Osteocyte (in vitro differentiated cells): ENCODE measurements at regions not wholly inside any gene's neighbourhood (a gene's known extent, or its start where the extent isn't known, plus 50 kb on each side); places are given as distances from the start of the nearest gene placed in this dataset.

Experiments
- DNase-seq: peaks from one replicate; pipeline ENCODE4 v3.0.0; 2021; ENCODE audit warnings: mixed read lengths; ENCODE audit not compliant: unreplicated experiment; ENCODE audit errors: extremely low spot score
- H3K27ac Mint-ChIP-seq: one replicate; pipeline ENCODE4 v1.8.0; 2021; ENCODE audit warnings: mild to moderate bottlenecking, mixed read lengths; ENCODE audit not compliant: unreplicated experiment
- H3K27me3 Mint-ChIP-seq: one replicate; pipeline ENCODE4 v1.8.0; 2021; ENCODE audit warnings: mixed read lengths; ENCODE audit not compliant: unreplicated experiment
- H3K36me3 Mint-ChIP-seq: one replicate; pipeline ENCODE4 v1.8.0; 2021; ENCODE audit warnings: mixed read lengths; ENCODE audit not compliant: unreplicated experiment
- H3K4me1 Mint-ChIP-seq: one replicate; pipeline ENCODE4 v1.8.0; 2021; ENCODE audit warnings: mixed read lengths; ENCODE audit not compliant: unreplicated experiment
- H3K4me3 Mint-ChIP-seq: one replicate; pipeline ENCODE4 v1.8.0; 2021; ENCODE audit warnings: mild to moderate bottlenecking, moderate library complexity, mixed read lengths; ENCODE audit not compliant: unreplicated experiment
- H3K9me3 Mint-ChIP-seq: one replicate; pipeline ENCODE4 v1.8.0; 2021; ENCODE audit warnings: mixed read lengths; ENCODE audit not compliant: unreplicated experiment
- TF ChIP-seq, protein P1 (sequence below): fragments of 200-600 bp; sonication (generic); IDR thresholded peaks from 2 replicates; pipeline ENCODE4 v1.5.0; 2021; ENCODE audit warnings: antibody characterized with exemption, mild to moderate bottlenecking, moderate library complexity

DNA sequence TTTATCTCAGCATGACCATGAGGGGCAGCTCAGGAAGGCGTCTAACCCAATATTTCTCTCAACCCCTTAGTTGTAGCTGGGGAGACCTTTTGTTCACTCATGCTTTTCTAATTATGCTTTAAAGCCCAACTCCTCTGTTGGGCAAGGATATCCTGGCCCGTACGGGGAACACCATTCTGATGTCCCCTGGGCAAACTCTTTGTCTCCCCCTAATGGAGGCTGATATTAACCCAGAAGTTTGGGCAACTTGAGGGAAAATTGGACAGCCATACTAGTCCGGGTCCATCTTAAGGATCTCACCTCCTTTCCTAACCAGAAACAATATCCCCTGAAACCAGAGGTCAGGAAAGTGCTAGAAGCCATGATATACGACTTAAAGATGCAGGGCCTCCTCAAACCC is 143.7 kb upstream of the COX10 start:
- H3K9me3 Mint-ChIP-seq = no peaks in the 10 kb centered on the region
- TF ChIP-seq, protein P1, sequence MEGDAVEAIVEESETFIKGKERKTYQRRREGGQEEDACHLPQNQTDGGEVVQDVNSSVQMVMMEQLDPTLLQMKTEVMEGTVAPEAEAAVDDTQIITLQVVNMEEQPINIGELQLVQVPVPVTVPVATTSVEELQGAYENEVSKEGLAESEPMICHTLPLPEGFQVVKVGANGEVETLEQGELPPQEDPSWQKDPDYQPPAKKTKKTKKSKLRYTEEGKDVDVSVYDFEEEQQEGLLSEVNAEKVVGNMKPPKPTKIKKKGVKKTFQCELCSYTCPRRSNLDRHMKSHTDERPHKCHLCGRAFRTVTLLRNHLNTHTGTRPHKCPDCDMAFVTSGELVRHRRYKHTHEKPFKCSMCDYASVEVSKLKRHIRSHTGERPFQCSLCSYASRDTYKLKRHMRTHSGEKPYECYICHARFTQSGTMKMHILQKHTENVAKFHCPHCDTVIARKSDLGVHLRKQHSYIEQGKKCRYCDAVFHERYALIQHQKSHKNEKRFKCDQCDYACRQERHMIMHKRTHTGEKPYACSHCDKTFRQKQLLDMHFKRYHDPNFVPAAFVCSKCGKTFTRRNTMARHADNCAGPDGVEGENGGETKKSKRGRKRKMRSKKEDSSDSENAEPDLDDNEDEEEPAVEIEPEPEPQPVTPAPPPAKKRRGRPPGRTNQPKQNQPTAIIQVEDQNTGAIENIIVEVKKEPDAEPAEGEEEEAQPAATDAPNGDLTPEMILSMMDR = no peak
- DNase-seq = no peak
- H3K36me3 Mint-ChIP-seq = no peaks in the 10 kb centered on the region
- H3K4me3 Mint-ChIP-seq = no peak overlapping the region
- no peaks in the 10 kb centered on the region for H3K27me3 Mint-ChIP-seq
- H3K27ac Mint-ChIP-seq = no peak overlapping the region
- no peaks in the 10 kb centered on the region for H3K4me1 Mint-ChIP-seq

DNA sequence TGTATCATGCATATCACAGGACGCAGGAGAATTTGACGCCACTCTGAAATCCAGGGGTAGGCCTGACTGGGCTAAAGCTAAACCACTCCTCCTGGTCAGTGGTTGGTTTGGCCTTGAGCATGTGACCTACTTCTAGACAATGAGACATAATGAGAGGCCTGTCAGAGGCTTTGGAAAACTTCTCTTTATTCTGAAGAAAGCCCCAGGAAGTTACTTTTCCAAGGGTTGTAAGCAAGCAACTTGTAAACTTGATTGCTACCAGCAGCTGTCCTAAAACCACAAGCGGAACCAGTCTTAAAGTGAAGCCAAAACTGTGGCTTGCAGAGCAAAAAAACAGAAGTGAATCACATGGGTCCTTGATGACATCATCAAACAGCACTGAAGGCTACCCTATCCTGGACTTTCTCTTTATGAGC is 138.2 kb upstream of the COX10 start:
- DNase-seq = no peak
- TF ChIP-seq, protein P1 = no peak
- Mint-ChIP-seq H3K4me3 (no peak overlapping the region), H3K27me3 (no peaks in the 10 kb centered on the region), H3K9me3 (no peaks in the 10 kb centered on the region), H3K27ac (no peak overlapping the region), H3K4me1 (peaks cover 32% of the 10 kb centered on the region), H3K36me3 (no peaks in the 10 kb centered on the region)

DNA sequence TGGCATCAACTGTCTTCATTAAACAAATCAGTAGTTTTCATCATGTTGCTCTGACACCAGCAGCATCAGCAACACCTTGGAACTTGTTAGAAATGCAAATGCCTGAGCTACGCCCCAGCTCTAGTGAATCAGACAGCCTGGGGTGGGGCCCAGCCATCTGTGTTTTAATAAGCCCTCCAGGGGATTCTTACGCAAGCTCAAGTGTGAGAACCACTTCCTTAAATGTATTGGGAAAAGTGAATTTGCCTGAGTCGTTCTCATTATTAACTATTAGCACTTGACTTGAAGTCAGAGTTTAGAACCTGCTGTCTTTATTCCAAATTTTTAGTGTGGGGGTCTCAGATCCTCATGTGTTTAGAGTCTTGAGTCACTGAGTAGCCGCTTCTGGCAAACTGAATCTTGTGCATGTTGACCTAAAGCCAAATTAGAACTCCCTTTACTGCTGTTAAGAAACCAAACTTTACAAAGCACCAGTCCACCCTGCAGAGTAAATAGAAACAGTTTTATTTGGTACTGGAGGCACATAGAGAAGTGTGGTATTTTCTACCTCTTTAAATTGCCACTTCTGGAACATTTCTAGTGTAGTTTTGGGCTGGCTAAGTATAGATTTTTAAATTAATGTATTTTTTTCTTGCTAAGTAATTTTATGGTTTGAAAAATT is 137.4 kb upstream of the COX10 start:
- H3K27ac Mint-ChIP-seq = peak overlapping the region; percentile 66
- peaks cover 32% of the 10 kb centered on the region for H3K4me1 Mint-ChIP-seq
- no peaks in the 10 kb centered on the region for H3K9me3 Mint-ChIP-seq
- DNase-seq = no peak
- H3K36me3 Mint-ChIP-seq = no peaks in the 10 kb centered on the region
- no peaks in the 10 kb centered on the region for H3K27me3 Mint-ChIP-seq
- no peak overlapping the region for H3K4me3 Mint-ChIP-seq
- TF ChIP-seq, protein P1 = no peak

DNA sequence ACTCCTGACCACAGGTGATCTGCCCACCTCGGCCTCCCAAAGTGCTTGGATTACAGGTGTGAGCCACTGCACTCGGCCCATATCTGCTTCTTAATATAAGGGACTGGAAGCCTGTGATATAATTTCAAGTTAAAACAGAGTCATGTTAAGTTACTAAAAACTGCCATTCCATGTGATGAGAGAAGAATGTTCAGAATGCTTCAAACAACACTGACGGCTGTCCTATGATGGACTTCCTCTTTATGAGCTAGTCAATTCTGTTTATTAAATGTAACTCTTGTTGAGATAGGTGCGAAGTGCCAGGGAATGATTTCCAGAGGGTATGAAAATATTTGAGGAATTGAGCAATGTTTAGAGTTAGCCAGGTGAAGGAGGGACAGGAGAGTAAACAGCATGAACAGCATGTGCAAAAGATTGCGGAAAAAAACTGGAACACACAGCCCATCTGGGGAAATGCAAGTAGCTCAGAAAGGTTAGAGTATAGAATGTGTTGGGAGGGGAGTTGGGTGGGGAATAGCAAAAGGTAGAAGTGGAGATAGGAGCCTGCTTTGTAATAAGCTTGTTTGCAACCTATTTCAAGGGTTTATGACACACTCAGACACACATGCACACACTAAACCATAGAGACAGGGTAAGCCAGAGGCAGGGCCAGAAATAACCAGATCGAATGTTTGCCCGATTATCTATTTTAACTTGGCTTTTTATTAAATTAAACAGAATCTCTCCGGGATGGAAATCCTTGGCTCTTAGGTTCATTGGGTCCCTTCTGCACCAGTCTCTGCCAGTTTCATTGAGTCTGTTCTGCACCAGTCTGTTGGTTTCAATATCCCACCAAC is 135.6 kb upstream of the COX10 start:
- Mint-ChIP-seq H3K36me3 (no peaks in the 10 kb centered on the region), H3K27me3 (no peaks in the 10 kb centered on the region), H3K4me3 (no peak overlapping the region), H3K27ac (peak overlapping the region; percentile 6), H3K4me1 (peaks cover 35% of the 10 kb centered on the region), H3K9me3 (no peaks in the 10 kb centered on the region)
- no peak for DNase-seq
- TF ChIP-seq, protein P1 = no peak

DNA sequence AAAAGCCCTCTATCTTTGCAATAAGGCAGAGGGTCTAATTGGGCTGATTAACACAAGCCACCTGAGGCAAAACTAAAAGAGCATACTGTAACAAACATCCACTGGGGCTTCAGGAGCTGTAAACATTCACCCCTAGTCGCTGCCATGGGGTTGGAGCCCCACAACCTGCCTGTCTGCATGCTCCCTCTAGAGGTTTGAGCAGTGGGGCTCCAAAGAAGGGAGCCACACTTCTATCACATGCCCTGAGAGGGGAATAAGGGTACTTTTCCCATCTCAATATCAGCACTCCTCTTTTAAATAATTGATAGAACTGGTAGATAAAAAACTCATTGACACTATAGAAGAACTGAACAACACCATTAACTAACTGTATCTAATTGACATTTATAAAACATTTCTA is 130.1 kb upstream of the COX10 start:
- peaks cover 5% of the 10 kb centered on the region for H3K4me1 Mint-ChIP-seq
- no peak for DNase-seq
- no peak overlapping the region for H3K4me3 Mint-ChIP-seq
- H3K36me3 Mint-ChIP-seq = no peaks in the 10 kb centered on the region
- peaks cover 12% of the 10 kb centered on the region for H3K9me3 Mint-ChIP-seq
- H3K27ac Mint-ChIP-seq = no peak overlapping the region
- no peaks in the 10 kb centered on the region for H3K27me3 Mint-ChIP-seq
- TF ChIP-seq, protein P1 = no peak
